GM12873 (cell line): ENCODE measurements at regions not wholly inside any gene's neighbourhood (a gene's known extent, or its start where the extent isn't known, plus 50 kb on each side); places are given as distances from the start of the nearest gene placed in this dataset.
A peak's percentile ranks its signal among the peaks of the same experiment; 100 is the strongest.

ENCODE experiments used
- TF ChIP-seq, protein P1 (sequence below): IDR thresholded peaks from 2 replicates; pipeline ENCODE4 v1.5.1; 2012; ENCODE audit warnings: low read depth, mild to moderate bottlenecking, moderate library complexity, low read length, control low read depth; ENCODE audit not compliant: insufficient read depth; ENCODE audit errors: missing control alignments

DNA sequence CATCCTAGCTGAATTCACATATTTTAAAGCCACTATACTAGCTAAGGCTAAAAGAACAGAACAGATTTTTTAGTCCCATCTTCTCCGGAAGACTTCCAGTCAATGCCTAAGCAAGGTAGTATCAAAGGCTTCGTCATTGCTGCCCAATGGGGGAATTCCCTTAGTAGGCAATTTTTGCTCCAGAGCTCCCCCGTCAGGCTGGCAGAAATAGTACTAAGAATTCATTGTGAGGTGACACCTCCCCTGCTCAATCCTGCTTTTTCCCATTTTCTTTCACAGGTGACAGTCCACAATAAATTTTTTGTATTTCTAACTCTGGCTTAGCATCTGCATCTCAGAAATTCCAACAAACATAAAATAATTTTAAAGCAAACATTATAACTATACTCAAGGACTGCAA is 52.8 kb upstream of the SRSF6 start:
- TF ChIP-seq, protein P1, sequence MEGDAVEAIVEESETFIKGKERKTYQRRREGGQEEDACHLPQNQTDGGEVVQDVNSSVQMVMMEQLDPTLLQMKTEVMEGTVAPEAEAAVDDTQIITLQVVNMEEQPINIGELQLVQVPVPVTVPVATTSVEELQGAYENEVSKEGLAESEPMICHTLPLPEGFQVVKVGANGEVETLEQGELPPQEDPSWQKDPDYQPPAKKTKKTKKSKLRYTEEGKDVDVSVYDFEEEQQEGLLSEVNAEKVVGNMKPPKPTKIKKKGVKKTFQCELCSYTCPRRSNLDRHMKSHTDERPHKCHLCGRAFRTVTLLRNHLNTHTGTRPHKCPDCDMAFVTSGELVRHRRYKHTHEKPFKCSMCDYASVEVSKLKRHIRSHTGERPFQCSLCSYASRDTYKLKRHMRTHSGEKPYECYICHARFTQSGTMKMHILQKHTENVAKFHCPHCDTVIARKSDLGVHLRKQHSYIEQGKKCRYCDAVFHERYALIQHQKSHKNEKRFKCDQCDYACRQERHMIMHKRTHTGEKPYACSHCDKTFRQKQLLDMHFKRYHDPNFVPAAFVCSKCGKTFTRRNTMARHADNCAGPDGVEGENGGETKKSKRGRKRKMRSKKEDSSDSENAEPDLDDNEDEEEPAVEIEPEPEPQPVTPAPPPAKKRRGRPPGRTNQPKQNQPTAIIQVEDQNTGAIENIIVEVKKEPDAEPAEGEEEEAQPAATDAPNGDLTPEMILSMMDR = peak; percentile 63

DNA sequence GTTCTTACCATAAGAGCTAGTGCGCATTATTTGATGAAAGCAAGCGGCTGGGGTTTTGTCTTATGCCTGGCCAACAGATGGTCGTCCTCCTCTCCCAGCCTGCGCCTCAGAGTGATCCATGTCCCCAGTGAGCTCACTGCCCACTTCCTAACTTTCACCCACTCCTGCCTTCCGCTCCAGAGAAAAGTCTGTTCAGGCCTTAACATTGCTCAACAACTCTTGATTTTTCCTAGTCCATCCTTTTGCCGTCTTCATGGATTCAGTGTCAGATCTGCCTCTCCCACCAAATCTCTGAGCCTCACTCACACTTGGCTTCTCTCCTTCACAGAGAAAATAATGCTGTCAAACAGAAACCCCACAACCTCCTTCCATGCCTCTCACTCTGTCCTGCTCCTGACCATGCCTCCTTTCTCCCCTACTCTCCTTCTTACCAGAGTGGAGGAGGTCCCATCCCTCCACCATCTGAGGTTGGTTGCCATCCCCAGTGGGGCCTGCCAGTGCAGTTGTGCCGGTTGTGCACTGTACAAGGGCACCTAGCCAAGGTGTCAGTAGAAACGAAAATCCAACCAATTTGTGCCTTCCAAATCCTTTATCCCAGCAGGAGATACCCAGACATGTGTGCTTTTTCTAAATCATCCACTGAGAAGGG is 58.9 kb upstream of the SRSF6 start:
- TF ChIP-seq, protein P1 = no peak

DNA sequence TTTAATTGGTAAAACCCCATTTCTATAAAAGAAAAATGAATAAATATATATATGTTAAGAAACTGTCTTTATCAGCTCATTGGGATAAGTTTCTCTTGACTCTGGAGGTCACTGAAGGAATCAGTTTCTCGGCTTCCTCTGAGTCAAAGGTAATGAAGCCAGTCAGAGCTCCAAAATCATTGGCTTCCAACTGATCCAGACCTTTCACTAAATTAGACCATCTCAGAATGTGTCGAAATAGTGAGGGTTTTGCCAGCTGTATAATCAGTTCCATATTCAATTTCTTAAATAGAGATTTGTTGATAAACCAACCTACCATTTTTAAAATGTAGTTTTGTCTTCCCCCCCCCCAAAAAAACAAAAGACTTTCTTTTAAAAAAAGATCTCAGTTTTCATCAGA is 60.5 kb upstream of the SRSF6 start:
- TF ChIP-seq, protein P1 = no peak

DNA sequence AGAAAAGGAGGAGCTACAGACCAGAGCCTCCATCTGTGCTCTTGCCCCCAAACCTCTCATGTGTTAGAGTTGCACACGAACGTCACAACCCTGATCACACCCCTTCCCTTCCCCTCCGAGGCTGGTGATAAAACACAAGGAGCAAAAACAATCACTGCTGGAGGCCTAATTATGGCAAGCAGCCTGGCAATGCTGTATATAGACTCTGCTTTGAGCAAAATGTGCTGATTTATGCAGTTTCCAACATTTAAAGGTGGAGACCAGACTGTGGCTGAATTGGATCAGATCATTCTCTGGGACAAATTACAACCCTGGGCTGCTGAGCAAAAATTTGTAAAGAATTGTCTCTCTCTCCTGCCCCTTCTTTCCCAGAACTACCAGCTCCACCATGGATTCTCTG is 64.6 kb upstream of the SRSF6 start:
- TF ChIP-seq, protein P1 = no peak

DNA sequence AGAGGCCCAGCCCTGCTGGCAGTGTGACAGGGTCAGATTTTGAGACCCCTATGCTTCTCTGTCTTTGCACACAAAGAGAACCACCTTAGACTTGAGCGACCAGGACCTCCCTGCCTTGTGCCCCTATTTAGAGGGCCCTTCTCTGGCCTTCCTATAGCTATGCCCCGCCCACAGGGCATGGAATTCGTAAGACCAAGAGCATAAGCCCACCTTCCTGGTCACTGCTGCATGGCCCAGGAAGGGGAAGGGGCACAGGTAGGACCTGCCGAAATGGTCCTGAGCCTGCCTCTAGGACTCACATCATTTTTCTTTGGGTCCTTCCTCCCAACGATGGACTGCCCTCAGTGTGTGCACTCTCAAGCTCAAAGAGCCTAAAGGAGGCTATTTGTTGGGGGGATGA is 65.1 kb upstream of the SRSF6 start:
- TF ChIP-seq, protein P1 = no peak

DNA sequence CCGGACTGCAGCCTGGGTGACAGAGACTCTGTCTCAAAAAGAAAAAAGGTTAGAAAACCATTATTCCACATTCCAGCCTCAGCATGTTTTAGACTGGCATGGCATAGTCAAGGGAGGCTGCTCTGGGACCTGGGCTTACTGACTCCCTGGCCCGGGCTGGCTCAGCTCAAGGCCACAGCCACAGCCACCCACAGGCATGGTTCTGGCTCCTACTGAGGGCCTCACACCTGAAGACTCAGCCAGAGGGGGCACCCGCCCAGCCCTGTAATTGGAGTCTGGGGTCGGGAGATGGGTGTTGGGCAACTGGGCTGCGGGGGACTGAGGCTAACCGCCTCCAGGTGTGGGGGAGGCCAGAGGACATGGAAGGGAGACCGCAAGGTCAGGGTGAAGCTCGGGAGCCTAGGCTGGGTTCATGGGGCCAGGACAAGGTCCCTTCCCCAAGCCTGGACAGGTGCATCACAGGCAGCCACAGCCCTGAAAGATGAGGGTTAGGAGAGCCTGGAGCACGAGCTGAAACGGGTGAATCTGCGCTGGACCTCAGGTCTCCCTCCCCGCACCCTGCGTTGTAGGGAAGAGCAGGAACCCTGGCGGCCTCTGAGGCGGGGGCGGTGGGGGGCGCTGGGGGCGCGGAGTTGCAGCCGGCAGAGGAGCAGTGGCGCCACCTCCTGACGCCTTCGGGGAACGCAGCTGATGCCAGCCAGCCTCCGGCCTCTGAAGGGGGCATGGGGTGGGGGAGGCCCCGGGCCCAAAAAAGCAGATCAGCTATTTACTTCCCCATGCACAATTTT is 67.7 kb upstream of the SRSF6 start:
- TF ChIP-seq, protein P1 = peak; percentile 58

DNA sequence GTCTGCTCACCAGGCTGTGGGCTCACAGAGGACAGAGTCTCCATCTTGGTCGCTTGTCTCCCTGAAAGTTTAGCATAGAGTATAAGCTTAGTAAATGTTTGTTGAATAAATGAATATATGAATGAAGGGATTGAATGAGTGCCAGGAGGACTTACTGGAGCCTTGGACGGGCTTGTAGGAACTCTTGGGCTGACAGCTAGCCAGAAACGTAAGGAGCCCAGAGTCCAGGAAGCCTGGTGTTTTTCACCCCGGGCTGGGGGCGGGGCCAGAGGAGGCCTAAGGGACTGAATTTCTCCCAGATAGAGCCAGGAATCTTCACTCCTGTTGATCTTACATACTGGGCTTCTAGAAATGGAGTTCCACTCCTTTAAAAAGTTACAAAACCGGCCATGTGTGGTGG is 68.5 kb upstream of the SRSF6 start:
- TF ChIP-seq, protein P1 = no peak
